Testis (tissue), 2 donors: ENCODE measurements at regions not wholly inside any gene's neighbourhood (a gene's known extent, or its start where the extent isn't known, plus 50 kb on each side); places are given as distances from the start of the nearest gene placed in this dataset.

Experiments
- POLR2A ChIP-seq: fragments of 450-650 bp; IDR thresholded peaks from one replicate; pipeline ENCODE4 v1.6.1; 2017; ENCODE audit warnings: antibody characterized with exemption, mild to moderate bottlenecking, moderate library complexity
- TF ChIP-seq, protein P1 (sequence below), 3 experiments: fragments of 450-650 bp in 2 of 3; fragments of 200-600 bp in 1 of 3; sonication (generic) in 1 of 3; IDR thresholded peaks; one replicate each; pipeline ENCODE4 v1.5.1; 2016 to 2019; ENCODE audit warnings: antibody characterized with exemption in 3 of 3, mild to moderate bottlenecking in 2 of 3, moderate library complexity in 1 of 3

DNA sequence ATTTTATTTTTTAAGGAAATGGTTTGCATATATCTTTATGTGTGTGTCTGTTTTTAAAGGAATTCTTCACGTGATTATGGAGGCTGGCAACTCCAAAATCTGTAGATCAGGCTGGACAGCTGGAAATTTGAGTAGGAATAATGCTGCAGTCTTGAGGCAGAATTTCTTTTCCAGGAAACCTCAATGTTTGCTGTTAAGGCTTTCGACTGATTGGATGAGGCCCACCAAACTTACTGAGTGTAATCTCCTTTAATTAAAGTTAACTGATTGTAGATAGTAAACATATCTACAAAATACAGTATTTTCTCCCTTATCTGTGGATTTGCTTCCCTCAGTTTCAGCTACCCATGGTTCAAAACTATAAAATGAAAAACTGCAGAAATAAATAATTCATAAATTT lies 883.1 kb downstream of the TTLL7 start:
- TF ChIP-seq, protein P1, sequence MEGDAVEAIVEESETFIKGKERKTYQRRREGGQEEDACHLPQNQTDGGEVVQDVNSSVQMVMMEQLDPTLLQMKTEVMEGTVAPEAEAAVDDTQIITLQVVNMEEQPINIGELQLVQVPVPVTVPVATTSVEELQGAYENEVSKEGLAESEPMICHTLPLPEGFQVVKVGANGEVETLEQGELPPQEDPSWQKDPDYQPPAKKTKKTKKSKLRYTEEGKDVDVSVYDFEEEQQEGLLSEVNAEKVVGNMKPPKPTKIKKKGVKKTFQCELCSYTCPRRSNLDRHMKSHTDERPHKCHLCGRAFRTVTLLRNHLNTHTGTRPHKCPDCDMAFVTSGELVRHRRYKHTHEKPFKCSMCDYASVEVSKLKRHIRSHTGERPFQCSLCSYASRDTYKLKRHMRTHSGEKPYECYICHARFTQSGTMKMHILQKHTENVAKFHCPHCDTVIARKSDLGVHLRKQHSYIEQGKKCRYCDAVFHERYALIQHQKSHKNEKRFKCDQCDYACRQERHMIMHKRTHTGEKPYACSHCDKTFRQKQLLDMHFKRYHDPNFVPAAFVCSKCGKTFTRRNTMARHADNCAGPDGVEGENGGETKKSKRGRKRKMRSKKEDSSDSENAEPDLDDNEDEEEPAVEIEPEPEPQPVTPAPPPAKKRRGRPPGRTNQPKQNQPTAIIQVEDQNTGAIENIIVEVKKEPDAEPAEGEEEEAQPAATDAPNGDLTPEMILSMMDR (IDR thresholded peaks at IDR 0.05): no peak
- TF ChIP-seq POLR2A: no peak
